HCT116 (cell line): ENCODE measurements at regions not wholly inside any gene's neighbourhood (a gene's known extent, or its start where the extent isn't known, plus 50 kb on each side); places are given as distances from the start of the nearest gene placed in this dataset.

Source experiments
- CEBPB ChIP-seq: IDR thresholded peaks from 2 replicates; pipeline ENCODE4 v1.6.1; 2012; ENCODE audit warnings: low read depth
- CTCF ChIP-seq, 3 experiments: fragments of 200-600 bp in 1 of 3; sonication (generic) in 1 of 3; IDR thresholded peaks in 2 of 3; conservative IDR thresholded peaks in 1 of 3; 2 replicates each; pipeline ENCODE4 v1.5.1; 2012 to 2017; ENCODE audit warnings: low read depth in 2 of 3, low read length in 2 of 3, antibody characterized with exemption in 1 of 3, borderline replicate concordance in 1 of 3, control low read depth in 1 of 3, mild to moderate bottlenecking in 1 of 3, mixed read lengths in 1 of 3, mixed run types in 1 of 3, moderate library complexity in 1 of 3; ENCODE audit not compliant: insufficient read depth in 1 of 3
- EZH2 ChIP-seq: fragments of 200-600 bp; sonication (generic); IDR thresholded peaks from 2 replicates; pipeline ENCODE4 v1.6.1; 2017; ENCODE audit warnings: antibody characterized with exemption, mixed run types
- FOSL1 ChIP-seq: IDR thresholded peaks from 2 replicates; pipeline ENCODE4 v1.6.1; 2012; ENCODE audit warnings: low read depth
- POLR2A ChIP-seq: IDR thresholded peaks from 2 replicates; pipeline ENCODE4 v1.7.0; 2011; ENCODE audit warnings: borderline replicate concordance; ENCODE audit not compliant: insufficient read depth, insufficient read length; ENCODE audit errors: extremely low read depth
- POLR2AphosphoS5 ChIP-seq: IDR thresholded peaks from 2 replicates; pipeline ENCODE4 v1.6.1; 2011; ENCODE audit warnings: mild to moderate bottlenecking, low read depth, low read length, moderate library complexity
- RAD21 ChIP-seq: IDR thresholded peaks from 2 replicates; pipeline ENCODE4 v1.6.1; 2012; ENCODE audit warnings: low read depth, mild to moderate bottlenecking
- SP1 ChIP-seq: IDR thresholded peaks from 2 replicates; pipeline ENCODE4 v1.6.1; 2012; ENCODE audit warnings: low read depth
- TCF7L2 ChIP-seq: IDR thresholded peaks from 2 replicates; pipeline ENCODE4 v1.7.0; 2011; ENCODE audit warnings: borderline replicate concordance, inconsistent platforms; ENCODE audit not compliant: insufficient read depth, insufficient read length; ENCODE audit errors: extremely low read depth
- YY1 ChIP-seq: IDR thresholded peaks from 2 replicates; pipeline ENCODE4 v1.6.1; 2011; ENCODE audit warnings: low read length, low read depth, moderate library complexity, mild to moderate bottlenecking; ENCODE audit not compliant: insufficient replicate concordance; ENCODE audit errors: extremely low read depth
- TF ChIP-seq, protein P1 (sequence below): IDR thresholded peaks from 2 replicates; pipeline ENCODE4 v1.6.1; 2012

DNA sequence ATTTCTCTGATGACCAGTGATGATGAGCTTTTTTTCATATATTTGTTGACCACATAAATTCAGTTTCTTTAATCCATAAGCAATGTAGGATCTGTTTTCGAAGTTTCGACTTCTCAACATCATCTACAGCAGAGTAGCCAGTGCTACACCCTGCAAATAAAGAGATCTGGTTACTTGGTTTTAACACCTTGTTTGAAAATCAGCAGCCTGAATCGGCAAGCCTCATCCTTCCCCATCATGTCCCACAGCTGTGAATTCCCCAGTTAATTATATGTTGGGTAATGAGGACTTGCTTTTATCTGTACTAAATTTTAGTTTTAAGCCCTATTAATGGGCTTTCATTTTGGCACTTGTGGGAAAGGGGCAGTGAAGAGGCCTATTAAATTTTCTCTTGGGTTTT is 80.6 kb downstream of the BMP2 start:
- no peak for TF ChIP-seq CTCF (IDR thresholded peaks at IDR 0.05 in 2 of 3, conservative IDR thresholded peaks at IDR 0.05 in 1 of 3; ENCODE audit: borderline replicate concordance in 1 of 3, insufficient read depth in 1 of 3, low read depth in 2 of 3, low read length in 2 of 3)
- no peak for TF ChIP-seq EZH2
- no peak for TF ChIP-seq FOSL1
- TF ChIP-seq RAD21 = no peak
- TF ChIP-seq, protein P1, sequence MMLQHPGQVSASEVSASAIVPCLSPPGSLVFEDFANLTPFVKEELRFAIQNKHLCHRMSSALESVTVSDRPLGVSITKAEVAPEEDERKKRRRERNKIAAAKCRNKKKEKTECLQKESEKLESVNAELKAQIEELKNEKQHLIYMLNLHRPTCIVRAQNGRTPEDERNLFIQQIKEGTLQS = no peak
- no peak for TF ChIP-seq CEBPB
- TF ChIP-seq POLR2A = no peak
- TF ChIP-seq POLR2AphosphoS5 = no peak
- no peak for TF ChIP-seq SP1
- TF ChIP-seq YY1 = no peak
- no peak for TF ChIP-seq TCF7L2
